ENCODE measurements at regions not wholly inside any gene's neighbourhood (a gene's known extent, or its start where the extent isn't known, plus 50 kb on each side); places are given as distances from the start of the nearest gene placed in this dataset.

DNA sequence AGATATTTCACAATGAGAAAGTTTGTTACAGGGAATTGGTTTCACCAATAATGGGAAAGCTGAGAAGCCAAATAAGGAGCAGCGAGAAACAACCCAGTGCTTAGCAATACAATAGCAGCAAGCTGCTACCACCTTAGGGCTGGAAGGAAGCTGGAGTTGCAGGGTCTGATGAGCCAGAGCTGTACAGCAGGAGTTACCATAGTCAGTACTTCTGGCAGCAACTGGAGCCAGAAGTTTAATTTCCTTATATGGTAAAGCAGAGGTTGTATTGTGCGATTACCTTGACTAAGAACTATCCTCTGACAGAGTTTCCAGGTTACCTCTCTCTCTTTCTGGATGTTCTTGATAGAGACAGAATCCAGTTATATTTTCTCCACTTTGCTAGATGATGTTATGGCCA is 137.1 kb upstream of the OLIG3 start:
- TF ChIP-seq EZH2 (IDR thresholded peaks at IDR 0.05; ENCODE audit: insufficient read depth, poor library complexity, severe bottlenecking), result no peak
- no peak for TF ChIP-seq EZH2phosphoT487 (IDR thresholded peaks at IDR 0.05; ENCODE audit: insufficient read depth, low read depth)

Measured in GM23248 (cell line).